Upper lobe of left lung (tissue), 4 donors: ENCODE measurements at regions not wholly inside any gene's neighbourhood (a gene's known extent, or its start where the extent isn't known, plus 50 kb on each side); places are given as distances from the start of the nearest gene placed in this dataset.

Experiments
- EP300 ChIP-seq, 4 donors: sonication (generic); formaldehyde crosslinking; IDR thresholded peaks; one replicate each; pipeline ENCODE4 v1.5.1; 2017; ENCODE audit warnings: antibody characterized with exemption in 4 of 4, control low read depth in 2 of 4
- POLR2A ChIP-seq, 4 donors: fragments of 450-650 bp; IDR thresholded peaks; one replicate each; pipeline ENCODE4 v1.5.1; 2016 to 2017; ENCODE audit warnings: antibody characterized with exemption in 4 of 4, mild to moderate bottlenecking in 2 of 4
- POLR2AphosphoS5 ChIP-seq, 2 donors: sonication (generic); formaldehyde crosslinking; IDR thresholded peaks; one replicate each; pipeline ENCODE4 v1.5.1; 2017; ENCODE audit warnings: antibody characterized with exemption in 2 of 2
- TF ChIP-seq, protein P1 (sequence below), 6 experiments: fragments of 450-650 bp in 4 of 6; fragments of 200-600 bp in 2 of 6; sonication (generic) in 2 of 6; IDR thresholded peaks; one replicate each; pipeline ENCODE4 v1.5.1; 2016 to 2019; ENCODE audit warnings: antibody characterized with exemption in 6 of 6

DNA sequence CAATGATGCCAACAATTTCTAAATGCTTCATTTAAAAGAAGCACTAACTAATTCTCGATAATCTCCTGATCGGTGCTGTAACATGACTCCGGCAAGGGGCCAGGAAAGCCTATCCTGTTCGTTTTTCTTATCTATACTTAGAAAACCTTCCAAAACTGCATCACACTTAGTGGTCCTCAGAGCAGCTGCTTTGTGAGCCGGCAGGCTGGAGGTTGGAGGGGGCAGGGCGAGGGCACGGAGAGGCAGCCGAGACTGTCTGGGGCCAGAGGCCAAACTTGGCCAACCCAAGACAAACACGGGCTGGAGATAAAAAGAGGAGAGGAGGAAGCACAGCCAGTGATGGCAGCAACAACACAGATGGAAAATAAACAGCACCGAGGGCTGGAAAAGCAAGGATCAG lies 455.7 kb downstream of the BCOR start:
- TF ChIP-seq POLR2A (IDR thresholded peaks at IDR 0.05) (no peak), POLR2AphosphoS5 (IDR thresholded peaks at IDR 0.05) (no peak), EP300 (IDR thresholded peaks at IDR 0.05) (no peak)
- TF ChIP-seq, protein P1, sequence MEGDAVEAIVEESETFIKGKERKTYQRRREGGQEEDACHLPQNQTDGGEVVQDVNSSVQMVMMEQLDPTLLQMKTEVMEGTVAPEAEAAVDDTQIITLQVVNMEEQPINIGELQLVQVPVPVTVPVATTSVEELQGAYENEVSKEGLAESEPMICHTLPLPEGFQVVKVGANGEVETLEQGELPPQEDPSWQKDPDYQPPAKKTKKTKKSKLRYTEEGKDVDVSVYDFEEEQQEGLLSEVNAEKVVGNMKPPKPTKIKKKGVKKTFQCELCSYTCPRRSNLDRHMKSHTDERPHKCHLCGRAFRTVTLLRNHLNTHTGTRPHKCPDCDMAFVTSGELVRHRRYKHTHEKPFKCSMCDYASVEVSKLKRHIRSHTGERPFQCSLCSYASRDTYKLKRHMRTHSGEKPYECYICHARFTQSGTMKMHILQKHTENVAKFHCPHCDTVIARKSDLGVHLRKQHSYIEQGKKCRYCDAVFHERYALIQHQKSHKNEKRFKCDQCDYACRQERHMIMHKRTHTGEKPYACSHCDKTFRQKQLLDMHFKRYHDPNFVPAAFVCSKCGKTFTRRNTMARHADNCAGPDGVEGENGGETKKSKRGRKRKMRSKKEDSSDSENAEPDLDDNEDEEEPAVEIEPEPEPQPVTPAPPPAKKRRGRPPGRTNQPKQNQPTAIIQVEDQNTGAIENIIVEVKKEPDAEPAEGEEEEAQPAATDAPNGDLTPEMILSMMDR (IDR thresholded peaks at IDR 0.05), result no peak
